ENCODE measurements at regions not wholly inside any gene's neighbourhood (a gene's known extent, or its start where the extent isn't known, plus 50 kb on each side); places are given as distances from the start of the nearest gene placed in this dataset.

GRCh38 chr6:14612016-14612980, 494.7 kb downstream of the CD83 start:
- intact Hi-C loops (cut with DNase I), result no loop called here
- DNase-seq (no peak), ATAC-seq (ENCODE audit: poor library complexity) (no peak)

DNA sequence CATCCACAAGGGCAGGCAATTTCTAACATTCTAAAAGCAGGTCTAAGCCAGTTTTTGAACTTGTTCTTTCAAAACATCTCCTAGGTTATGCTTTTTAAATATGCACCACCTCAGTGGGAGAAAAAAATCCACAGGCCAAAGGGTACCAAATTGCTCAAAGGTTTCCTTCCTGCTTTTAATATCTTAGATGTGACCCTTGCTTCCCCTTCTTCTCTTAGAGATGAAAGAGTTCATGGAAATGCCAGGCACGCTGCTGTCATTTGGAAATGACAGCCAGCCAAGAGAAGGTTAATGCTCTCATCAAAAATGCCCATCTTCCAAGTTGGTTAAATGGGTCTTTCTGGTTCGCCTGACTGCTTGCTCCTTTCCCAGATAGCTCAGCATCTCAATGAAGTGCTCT, 497.1 kb downstream of the CD83 start:
- intact Hi-C loops (cut with DNase I), result no loop called here
- no peak for DNase-seq
- ATAC-seq (ENCODE audit: poor library complexity), result no peak

GRCh38 chr6:14616656-14617055, 499.1 kb downstream of the CD83 start:
- intact Hi-C loops (cut with DNase I), result no loop called here

DNA sequence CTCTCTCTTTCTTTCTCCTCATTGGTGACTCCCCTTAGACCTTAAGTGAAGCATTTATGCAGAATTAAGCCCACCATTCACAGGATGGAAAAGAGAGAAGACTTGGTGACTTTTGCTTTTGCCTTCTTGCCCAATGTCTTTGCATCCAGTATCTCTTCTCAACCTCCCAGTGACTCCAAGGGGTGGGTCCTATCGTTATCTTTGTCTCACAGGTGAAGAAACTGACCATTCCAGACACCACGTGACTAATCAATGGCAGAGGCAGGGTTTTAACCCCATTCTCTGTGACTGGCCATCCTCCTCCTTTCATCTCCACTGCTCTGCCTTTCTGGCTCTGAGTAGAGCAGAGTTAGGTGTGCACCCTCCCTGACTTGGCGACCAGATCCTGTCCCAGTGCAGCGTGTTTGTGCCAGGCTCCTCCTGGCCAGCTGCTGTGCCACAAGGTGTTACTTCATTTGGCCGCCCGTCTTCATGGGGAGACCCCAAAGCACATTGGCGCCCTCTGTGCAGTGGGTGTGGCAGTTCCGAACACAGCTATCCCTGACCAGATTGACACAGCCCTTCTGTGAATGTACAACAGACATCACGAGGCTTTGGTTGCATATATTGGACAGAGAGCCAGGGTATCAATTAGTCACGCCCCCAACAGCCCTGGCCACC, 501.3 kb downstream of the CD83 start:
- no peak for ATAC-seq (ENCODE audit: poor library complexity)
- DNase-seq, result no peak
- intact Hi-C loops (cut with DNase I), result no loop called here

More at GRCh38 chr6:14616656-14617055, 499.1 kb downstream of the CD83 start:
- no peak for ATAC-seq (ENCODE audit: poor library complexity)
- no peak for DNase-seq

DNA sequence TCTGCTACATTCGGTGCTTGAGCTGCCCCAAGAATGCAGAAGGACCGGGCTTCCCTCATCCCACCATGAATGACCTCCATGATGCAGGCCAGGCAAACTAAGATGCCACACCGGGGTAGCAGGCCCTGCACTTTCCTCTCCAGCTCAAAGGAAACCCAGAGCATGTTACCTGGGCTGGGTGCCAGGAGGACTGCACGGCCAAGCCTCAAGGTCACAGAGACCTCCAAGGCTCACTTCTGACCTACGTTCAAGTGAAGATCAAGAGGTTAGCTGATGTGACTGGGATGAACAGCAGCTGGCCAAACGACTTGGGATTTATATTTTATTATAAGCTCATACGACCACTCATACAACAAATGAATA, 501.8 kb downstream of the CD83 start:
- ATAC-seq (ENCODE audit: poor library complexity), result peak; percentile 62
- no peak for DNase-seq
- intact Hi-C loops (cut with DNase I), result no loop called here

DNA sequence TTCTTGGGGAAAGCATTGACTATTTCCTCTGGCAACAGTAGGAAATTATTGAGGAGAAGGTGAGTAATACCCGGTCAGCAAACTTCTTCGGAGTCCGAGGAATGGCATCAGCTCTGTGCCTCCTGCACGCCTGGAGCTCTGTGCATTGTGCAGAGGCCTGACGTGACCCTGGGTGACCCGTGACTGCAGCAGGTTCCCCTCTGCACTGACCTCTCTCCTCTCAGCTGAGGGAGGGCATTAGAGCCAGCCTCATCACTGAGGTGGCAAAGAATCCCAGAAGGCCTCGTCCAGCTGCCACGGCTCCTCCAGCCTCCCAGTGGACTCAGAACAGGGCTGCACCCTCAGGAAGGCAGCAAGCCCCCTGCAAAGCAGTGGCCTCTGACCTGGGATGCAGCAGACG, 502.9 kb downstream of the CD83 start:
- intact Hi-C loops (cut with DNase I), result no loop called here
- no peak for DNase-seq
- no peak for ATAC-seq (ENCODE audit: poor library complexity)

DNA sequence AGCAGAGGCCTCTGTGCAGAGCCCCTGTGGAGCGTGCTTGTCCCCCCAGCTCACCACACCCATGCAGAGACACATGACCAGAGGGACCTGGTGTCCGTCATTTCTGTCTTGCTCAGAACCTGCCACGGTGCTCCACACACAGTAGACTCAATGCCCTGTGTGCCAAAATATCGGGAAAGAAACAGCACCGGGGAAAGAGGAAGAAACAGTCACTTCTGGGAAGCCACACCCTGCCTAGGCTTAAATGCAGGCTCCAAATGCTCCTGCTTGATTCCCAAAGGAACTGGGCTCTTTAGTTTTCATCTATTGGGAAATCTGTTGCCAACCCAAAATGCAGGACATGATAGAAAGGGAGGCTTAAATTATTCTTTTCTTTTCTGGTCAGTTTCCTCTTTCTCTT, 503.9 kb downstream of the CD83 start:
- DNase-seq (no peak), ATAC-seq (ENCODE audit: poor library complexity) (peak; percentile 37)
- intact Hi-C loops (cut with DNase I), result no loop called here

- DNase-seq, result no peak
- ATAC-seq (ENCODE audit: poor library complexity), result no peak
- intact Hi-C loops (cut with DNase I), result no loop called here
Measured at GRCh38 chr6:14622085-14622484, 504.5 kb downstream of the CD83 start.

DNA sequence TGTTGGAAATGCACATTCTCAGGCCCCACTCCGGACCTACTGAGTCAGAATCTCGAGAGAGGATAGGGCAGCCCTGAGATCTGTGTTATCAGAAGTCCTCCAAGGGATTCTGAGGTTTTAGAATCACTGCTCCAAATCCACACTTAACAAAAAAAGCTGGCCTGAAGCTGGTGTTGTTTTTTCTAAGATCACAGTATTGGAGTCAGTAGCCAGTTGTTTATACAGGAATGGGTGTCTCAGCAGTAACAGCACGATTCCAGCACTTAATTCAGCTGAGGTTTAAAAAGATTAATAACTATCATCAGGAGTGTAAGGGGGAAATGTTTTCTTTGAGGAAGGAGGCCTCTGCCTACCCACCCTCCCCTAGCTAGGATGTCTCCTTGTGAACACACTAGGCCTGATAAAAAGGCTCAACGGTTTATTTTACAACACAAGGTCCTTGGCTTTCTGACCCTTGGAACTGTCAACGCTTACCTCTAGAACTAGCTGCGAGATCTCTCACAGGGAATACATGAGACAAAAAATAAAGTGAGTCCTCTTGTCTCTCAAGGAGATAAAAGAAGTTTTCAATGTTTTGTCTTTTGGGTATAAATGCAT, 505.4 kb downstream of the CD83 start:
- DNase-seq, result no peak
- intact Hi-C loops (cut with DNase I), result no loop called here
- no peak for ATAC-seq (ENCODE audit: poor library complexity)

DNA sequence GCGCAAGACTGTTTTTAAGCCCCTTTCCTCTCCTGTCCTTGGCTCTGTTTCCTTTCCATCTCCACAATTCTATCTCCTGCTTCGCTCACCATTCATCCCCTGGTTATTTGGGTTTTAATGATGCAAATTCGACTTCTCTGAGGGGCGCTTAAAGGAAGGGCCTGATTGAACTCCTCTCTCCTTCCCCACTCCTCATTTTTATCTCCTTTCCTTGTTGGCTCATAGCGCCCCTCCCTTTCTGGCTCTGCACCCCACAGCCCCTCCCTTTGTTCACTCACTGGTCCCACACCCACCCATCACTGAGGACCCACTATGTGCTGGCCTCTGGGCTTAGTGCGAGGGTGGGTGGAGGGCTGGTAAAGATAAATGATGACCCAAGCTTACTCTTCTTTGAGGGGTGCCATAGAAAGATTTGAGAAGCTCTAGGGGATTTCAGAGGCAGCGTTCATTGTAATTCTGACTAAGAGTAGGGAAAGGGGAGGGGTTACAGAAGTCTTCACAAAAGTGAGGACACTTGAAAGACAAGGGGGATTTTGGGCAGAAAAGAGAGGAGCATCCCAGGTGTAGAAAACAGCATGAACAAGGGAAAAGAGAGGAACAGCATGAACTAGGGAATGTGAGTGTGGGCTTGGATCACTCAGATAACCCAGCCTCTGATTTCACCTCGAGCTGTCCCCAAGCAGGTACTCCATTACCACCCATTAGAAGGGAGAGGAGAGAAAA, 507.8 kb downstream of the CD83 start:
- ATAC-seq (ENCODE audit: poor library complexity) (no peak), DNase-seq (no peak)
- intact Hi-C loops (cut with DNase I), result no loop called here

DNA sequence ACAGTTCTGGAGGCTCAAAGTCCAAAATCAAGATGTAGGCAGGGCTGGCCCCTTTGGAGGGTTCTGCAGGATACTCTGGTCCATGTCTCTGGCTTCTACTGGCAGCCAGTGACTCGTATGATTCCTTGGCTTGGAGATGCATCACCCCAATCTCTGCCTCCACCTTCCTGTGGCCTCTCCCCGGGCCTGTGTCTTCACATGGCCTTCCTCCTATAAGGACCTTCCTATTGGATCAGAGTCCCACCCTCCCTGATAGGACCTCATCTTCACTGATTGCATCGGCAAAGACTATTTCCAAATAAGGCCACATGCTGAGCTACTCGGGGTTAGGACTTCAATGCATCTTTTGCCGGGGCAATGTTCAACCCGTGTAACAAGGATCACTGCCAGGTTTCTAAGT, 509.0 kb downstream of the CD83 start:
- intact Hi-C loops (cut with DNase I), result no loop called here
- no peak for DNase-seq
- ATAC-seq (ENCODE audit: poor library complexity), result no peak

- intact Hi-C loops (cut with DNase I), result no loop called here
- ATAC-seq (ENCODE audit: poor library complexity) (no peak), DNase-seq (no peak)
Measured at GRCh38 chr6:14630016-14630415, 512.4 kb downstream of the CD83 start.

GRCh38 chr6:14633479-14633878, 515.9 kb downstream of the CD83 start:
- DNase-seq (no peak), ATAC-seq (ENCODE audit: poor library complexity) (no peak)
- intact Hi-C loops (cut with DNase I), result no loop called here

DNA sequence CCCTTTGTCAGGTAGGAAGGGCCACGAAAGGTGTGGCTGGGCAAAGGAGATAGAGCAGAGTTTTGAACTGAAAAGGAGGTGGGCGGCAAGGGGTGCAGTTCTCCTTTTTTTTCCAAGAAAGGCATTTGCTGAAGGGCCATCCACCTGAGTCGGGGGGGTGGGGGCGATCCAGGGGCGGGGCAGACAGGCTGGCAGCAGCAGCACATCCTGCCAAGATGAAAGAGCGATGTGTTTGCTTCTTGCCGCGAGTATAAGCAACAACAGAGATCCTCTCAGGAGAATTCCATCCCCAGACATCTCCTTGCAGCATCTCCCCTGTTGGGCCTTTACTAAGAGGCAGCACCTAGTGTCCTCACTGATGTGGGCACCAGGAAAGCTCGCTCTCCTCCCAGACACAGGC, 516.5 kb downstream of the CD83 start:
- ATAC-seq (ENCODE audit: poor library complexity), result no peak
- intact Hi-C loops (cut with DNase I), result no loop called here
- no peak for DNase-seq

DNA sequence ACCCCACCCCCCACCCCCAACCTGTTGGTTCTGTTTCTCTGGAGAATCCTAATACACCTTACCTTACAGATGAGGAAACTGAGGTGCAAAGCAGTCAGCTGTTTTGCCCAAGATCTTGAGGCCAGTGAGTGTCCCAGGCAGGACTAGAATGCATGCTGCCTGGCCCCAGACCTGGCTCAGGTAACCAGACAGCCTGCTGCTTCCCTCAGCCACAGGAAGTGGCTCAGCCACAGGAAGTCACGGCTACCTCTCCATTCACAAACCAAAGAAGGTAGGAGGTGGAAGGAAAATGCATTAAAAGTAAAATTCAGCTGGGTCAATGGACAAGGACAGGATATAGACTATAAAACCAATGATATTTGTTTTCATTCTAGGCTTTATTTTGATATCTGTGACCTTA, 517.6 kb downstream of the CD83 start:
- ATAC-seq (ENCODE audit: poor library complexity), result no peak
- intact Hi-C loops (cut with DNase I), result no loop called here
- no peak for DNase-seq

GRCh38 chr6:14635934-14636591, 518.5 kb downstream of the CD83 start:
- intact Hi-C loops (cut with DNase I), result no loop called here
- no peak for ATAC-seq (ENCODE audit: poor library complexity)

DNA sequence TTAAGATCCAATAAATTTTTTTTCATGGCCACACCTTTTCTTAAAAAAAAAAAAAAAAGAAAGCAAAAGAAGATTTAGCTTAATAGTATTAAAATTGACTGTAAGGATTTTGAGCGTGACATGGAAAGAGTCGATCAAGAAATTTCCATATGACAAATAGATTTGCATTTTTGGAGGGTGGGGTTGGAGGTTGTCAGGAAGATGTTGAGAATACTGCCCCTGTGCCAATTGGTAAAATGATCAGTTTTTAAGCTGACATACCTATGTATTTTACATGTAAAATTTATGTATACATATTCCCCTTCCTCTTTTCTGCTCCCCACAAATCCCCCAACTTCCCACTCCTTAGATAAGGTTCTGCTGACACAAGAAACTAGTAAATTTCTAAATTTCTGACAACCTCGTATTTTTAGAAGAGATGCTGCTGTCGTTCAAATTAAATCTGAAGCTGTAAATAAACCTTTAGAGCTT, 520.9 kb downstream of the CD83 start:
- intact Hi-C loops (cut with DNase I), result no loop called here

More at GRCh38 chr6:14635934-14636591, 518.5 kb downstream of the CD83 start:
- no peak for DNase-seq

DNA sequence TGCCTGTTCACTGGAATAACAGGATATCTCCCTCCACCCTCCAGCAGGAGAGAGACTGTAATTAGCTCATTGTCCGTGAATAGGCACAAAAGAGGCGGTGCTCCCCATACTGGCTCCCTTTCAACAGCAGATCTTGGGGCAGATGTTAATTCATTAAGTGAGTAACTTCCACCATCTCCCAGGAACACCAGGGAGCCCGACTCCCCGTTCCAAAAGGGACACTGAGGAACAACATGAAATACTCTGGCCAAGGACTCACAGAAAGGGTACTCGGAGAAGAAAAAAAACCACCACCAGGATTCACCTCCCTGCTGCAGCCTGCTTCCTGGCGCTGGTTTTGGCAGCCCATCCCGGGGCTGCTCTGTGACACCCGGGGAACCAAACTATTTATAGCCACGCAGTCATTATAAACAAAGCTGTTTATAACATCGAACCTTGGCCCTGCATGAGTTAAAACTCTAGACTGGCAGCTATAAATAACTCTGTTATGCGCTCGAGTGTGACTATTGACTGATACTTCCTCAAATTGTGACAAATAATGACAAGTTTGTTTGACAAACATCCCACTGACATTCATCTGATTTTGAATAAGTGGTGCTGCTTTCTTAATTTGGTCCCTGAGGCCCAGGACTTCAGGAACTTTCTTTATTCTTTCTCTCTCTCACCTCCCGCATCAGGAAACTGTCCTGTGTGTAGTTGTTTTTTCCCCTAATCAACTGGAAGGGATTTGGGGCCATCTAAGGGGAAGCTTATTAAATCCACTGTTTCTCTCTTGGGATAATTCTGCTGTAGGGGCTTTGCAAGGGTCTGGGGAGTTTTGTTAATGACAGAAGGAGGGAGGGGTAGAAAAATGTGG, 521.6 kb downstream of the CD83 start:
- DNase-seq, result peak; percentile 74
- intact Hi-C loops (cut with DNase I), result no loop called here
- ATAC-seq (ENCODE audit: poor library complexity), result peak; percentile 95

More for the DNA sequence above, 520.9 kb downstream of the CD83 start:
- DNase-seq (no peak), ATAC-seq (ENCODE audit: poor library complexity) (no peak)

Data from Right ventricle myocardium superior (tissue), 1 donor.